Astrocyte of the spinal cord (primary cell): ENCODE measurements at regions not wholly inside any gene's neighbourhood (a gene's known extent, or its start where the extent isn't known, plus 50 kb on each side); places are given as distances from the start of the nearest gene placed in this dataset.

Source experiments
- DNase-seq: peaks from one replicate; pipeline ENCODE4 v3.0.0; 2011; ENCODE audit warnings: low read depth, low spot score
- H3K4me3 ChIP-seq: 2 replicates; pipeline ENCODE4 v1.5.1; 2011; ENCODE audit warnings: low read depth, mild to moderate bottlenecking, low read length, moderate library complexity
- CTCF ChIP-seq: IDR thresholded peaks from 2 replicates; pipeline ENCODE4 v1.5.1; 2012; ENCODE audit warnings: low read depth, mild to moderate bottlenecking, low read length, inconsistent platforms
- in situ Hi-C: cut with HindIII; loops from 2 replicates; pipeline ENCODE4 v1.10.0; 2017; ENCODE audit warnings: low sequenced_read_pairs

GRCh38 chr6:170128346-170128745 is 162.5 kb downstream of the DLL1 start:
- DNase-seq = no peak
- in situ Hi-C loops = no loop called here
- no peak for TF ChIP-seq CTCF
- no peak overlapping the region for H3K4me3 ChIP-seq

GRCh38 chr6:170127151-170127550 is 163.7 kb downstream of the DLL1 start:
- in situ Hi-C loops = no loop called here
- TF ChIP-seq CTCF = no peak
- DNase-seq = no peak
- H3K4me3 ChIP-seq = no peak overlapping the region

GRCh38 chr6:170125456-170126300 is 165.2 kb downstream of the DLL1 start:
- TF ChIP-seq CTCF = no peak
- H3K4me3 ChIP-seq = no peak overlapping the region
- no peak for DNase-seq
- in situ Hi-C loops = no loop called here

DNA sequence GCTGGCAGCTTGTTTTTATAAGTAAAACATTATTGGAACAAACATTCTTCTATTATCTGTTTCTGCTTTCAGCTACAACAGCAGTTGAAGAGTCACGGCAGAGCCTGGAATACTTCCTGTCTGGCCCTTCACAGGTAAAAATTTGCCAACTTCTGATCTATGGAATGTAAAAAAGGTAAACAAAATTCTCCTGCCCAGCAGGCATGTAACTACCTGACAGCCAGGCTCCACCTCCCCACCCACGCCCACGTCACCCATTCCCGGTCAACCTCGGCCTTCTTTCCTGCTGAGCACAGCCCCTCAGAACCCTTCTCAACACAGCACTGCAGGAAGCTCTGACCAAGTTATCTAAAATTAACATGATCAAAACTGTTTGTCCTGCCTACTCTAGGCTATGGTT is 166.0 kb downstream of the DLL1 start:
- in situ Hi-C loops = no loop called here
- TF ChIP-seq CTCF = no peak
- no peak for DNase-seq
- H3K4me3 ChIP-seq = no peak overlapping the region

DNA sequence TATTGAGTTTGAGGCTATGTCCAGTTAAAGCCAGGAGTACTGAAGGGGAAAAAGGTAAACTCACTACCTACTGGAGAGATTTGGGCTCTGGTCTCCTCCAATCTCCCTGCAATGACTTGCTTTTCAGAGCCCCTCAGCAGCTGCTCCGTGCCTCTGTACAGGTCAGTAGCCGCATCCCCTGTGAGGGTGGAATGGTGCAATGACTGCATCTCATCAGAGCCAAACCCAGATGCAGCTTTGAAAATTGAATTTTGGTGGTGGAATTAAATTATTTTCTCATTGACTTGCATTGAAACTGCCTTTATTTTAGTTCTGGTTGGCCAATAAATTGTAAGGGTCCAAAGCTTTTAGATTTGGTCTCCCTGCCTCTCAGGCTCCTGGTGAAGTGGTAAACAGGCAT is 166.7 kb downstream of the DLL1 start:
- in situ Hi-C loops = no loop called here
- no peak for TF ChIP-seq CTCF
- H3K4me3 ChIP-seq = no peak overlapping the region
- no peak for DNase-seq

DNA sequence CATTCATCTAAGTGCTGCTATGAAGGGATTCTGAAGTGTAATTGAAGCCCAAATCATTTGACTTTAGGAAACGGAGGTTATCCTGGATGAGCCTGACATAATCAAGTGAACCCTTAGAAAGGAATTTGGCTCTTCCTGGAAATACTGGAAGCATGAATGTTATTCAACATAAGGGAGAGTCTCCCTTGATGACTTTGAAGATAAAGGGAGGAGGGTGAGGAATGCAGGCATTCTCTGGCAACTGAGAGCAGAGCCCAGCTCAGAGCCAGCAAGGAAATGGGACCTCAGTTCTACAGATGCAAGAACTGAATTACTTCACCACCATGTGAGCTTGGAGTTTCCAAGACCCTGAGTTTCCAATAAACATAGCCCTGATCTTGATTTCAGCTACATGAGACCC is 168.2 kb downstream of the DLL1 start:
- no peak for DNase-seq
- H3K4me3 ChIP-seq = no peak overlapping the region
- in situ Hi-C loops = no loop called here
- TF ChIP-seq CTCF = no peak
